Epidermal melanocyte (primary cell): ENCODE measurements at regions not wholly inside any gene's neighbourhood (a gene's known extent, or its start where the extent isn't known, plus 50 kb on each side); places are given as distances from the start of the nearest gene placed in this dataset.
A peak's percentile ranks its signal among the peaks of the same experiment; 100 is the strongest.

ENCODE experiments used
- DNase-seq: peaks from one replicate; pipeline ENCODE4 v3.0.0; 2011; ENCODE audit warnings: low spot score; ENCODE audit not compliant: insufficient read length

- no peak for DNase-seq
Measured at GRCh38 chr4:13182133-13182532, 302.0 kb downstream of the RAB28 start.

- DNase-seq = no peak
Measured at GRCh38 chr4:13181681-13182080, 302.5 kb downstream of the RAB28 start.

DNA sequence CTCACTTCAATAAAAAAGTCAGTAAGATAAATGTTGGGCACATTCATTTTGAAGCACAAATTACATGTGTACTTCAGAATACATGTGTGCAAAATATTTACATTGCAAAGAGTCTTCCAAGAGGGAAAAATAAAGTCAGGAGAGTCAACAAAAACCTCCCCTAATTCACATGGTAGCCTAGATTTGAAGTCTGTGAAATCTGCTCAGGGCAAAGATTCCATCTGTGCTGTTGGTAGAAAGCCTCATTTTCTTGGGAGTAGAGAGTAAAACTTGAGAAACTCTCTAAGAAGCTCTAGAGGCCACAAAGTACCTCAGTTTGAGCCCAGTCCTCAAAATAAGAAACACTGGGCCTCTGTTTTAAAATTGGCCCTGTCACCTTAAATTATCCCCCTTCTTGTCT lies 303.4 kb downstream of the RAB28 start:
- DNase-seq = no peak

GRCh38 chr4:13178621-13179020 lies 305.5 kb downstream of the RAB28 start:
- DNase-seq = peak; percentile 23

GRCh38 chr4:13176741-13177142 lies 307.4 kb downstream of the RAB28 start:
- DNase-seq = no peak

- DNase-seq = no peak
Measured at GRCh38 chr4:13174926-13175325, 309.2 kb downstream of the RAB28 start.

- no peak for DNase-seq
Measured at GRCh38 chr4:13174001-13174400, 310.1 kb downstream of the RAB28 start.

GRCh38 chr4:13171292-13172057 lies 312.7 kb downstream of the RAB28 start:
- DNase-seq = no peak

DNA sequence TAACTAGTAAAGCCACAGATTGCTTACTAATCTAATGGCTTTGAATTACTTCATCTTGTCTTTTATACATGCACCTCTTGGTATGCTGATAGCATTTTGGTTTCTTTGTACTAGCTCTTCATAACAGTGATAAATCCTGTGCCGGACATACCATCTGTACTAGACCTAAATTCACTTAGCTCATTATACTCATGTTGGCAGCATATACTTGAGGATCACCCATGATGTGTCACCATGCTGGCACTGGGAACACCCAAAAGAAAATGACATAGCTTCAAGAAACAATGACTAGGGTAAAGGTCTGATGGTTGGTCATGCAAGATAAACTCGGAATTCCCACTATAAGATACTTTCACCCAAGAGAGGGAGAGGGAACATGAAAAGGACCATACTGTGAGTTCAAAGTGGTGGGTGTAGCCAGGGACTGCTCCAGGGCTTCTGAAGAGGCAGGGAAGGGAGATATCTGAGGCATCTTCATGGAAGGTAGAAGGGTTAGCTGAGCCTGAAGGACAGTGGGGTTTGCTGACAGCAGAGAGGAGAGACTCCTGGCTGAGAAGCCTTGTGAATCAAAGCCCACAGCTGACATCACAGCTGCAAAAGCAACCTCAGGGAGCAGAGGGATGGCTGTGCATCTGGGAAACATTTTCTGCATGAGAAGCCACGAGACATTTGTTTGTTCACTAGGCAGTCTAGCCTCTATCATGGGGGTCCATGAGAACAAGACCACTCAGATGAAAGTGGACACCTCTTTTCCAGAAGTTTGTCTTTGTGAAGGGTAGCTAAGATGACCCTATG lies 314.2 kb downstream of the RAB28 start:
- no peak for DNase-seq

- DNase-seq = no peak
Measured at GRCh38 chr4:13168326-13168725, 315.8 kb downstream of the RAB28 start.

DNA sequence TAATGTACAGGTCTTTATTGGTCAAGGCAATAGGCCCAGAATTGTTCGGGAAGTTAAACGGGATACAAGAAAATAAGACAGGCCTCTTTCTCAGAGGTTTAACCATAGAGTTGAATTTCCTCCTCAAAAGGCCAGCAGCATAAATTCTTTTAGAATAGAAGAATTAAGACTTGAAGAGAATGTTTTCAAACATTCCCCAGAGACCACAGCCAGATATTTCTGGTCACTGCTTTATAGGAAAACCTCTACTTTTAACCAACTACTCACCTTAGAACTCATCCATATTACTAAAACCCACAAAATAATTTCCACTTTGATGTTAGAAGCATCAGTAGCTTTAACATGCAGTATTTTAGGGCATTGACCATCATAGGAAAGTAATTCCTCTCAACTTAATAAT lies 317.9 kb downstream of the RAB28 start:
- no peak for DNase-seq

DNA sequence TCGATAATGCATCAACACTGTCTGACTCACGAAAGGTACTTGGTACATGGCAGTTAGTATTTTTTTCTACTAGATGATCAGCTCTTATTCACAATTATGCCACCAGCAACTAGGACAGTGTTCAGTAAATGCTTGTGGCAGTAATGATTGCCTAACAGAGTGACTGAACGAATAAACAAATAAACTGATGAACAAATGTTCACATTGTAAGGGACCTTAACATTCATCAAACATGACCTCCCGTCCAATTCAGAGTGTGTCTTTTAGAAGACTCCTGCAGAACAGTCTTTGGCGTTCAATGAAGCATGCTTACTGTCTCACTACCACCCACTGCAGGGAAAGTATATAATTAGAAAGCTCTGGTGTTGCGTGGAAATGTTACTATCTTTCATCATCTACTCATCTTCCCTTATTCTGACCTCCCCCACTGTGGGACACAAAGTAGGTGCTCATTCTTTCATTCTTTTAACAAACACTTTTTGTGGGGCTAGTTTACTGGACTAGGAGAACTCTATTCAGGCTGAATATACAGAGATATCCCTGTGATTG lies 319.3 kb downstream of the RAB28 start:
- DNase-seq = no peak

DNA sequence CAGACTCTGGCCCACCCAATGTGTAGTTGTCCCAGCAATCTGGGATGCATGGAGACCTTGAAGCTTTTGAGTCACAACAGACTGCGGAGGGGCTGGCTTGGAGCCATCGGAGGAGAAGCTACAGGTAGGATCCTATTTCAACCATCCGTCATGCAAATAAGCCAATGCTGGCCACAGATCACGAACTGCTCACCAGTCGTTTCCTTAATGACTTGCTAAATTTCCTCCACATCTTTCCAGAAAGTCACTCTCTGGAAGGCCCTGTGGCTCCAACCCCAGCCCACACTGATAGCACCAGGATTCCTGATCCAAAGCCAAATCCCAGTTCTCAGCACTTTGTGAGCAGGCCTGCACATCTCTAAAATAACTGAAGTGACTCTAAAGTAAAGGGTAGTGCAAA lies 321.3 kb downstream of the RAB28 start:
- no peak for DNase-seq

GRCh38 chr4:13160920-13161319 lies 323.2 kb downstream of the RAB28 start:
- DNase-seq = no peak

DNA sequence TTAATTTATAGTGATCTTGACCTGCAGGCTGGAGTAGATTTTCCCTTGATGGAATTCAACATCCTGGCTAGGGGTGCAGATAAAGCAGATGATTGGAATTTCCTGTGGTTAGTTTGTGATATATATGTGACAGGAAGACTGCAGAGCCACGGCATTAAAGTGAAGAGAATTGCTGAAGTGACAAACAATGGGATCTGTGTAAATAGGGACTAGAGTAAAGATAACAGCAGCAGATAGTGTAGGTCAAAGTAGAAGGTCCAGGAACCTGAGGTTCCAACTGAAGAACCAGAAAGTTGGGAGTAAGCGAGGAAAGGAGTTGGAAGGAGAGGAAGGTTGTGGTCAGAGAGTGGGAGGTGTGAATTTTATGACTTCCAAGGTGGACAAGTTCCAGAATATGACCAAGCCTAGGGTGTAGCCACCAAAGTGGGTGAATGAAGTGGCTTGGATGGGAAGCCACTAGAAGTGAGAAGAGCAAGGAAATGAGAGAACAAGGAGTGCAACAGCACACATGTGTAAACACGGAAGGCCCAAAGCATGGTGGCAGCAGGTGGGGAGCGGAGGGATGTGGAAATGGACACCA lies 325.0 kb downstream of the RAB28 start:
- DNase-seq = no peak

DNA sequence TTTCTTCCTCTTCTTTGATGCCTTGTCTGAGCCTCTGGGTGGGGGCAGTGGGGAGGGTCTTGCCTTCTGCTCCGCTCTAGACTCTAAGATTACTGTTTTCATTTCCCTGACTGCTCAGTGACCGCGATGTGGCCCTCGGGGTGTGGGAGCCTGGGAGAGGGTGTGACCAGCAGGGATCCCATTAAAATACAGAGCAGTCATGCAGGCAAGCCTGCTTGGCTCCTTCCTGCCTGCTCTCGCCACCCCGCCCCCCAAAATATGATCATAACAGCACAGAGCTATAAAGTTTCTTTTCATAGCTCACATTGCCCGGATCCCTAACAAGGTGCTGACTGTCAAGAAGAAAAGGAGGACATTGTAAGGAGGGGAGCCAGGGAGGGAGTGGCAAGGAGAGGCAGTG lies 332.9 kb downstream of the RAB28 start:
- DNase-seq = no peak

GRCh38 chr4:13143222-13144070 lies 340.7 kb downstream of the RAB28 start:
- no peak for DNase-seq

DNA sequence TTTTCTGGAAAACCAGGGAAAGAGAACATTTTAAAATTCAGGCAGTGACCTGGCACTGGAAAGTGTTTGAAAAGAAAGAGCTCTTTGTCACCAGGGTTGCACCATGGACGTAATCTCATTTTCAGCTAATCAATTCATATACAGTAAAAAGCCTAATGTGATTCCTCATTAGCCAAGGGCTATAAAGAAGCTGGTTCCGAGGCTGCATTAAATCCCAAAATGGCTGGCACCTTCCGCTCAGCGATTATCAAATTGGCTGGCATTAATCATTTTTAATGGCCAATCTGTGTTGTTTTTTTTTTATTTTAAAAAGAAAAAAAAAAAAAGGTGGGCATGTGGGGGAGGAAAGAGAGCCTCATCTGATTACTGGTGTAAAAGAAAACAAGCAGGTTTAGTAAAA lies 341.4 kb downstream of the RAB28 start:
- DNase-seq = no peak

DNA sequence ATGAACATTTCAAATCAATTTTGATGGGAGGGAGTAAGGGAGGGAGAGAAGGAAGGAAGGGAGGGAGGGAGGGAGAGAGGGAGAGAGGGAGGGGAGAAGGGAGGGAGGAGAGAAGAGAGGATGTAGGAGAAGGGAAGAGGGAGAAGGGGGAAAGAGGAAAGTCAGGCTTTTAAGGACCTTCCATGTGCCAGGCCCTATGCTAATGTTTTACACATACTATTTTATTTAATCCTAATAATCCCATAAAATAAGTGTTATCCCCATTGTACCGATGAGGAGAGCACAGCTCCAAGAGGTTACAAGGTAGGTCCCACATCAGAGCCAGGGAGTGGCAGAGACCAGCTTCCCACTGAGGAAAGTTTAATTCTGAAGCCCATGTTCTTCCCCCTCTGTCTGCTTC lies 341.9 kb downstream of the RAB28 start:
- DNase-seq = no peak

DNA sequence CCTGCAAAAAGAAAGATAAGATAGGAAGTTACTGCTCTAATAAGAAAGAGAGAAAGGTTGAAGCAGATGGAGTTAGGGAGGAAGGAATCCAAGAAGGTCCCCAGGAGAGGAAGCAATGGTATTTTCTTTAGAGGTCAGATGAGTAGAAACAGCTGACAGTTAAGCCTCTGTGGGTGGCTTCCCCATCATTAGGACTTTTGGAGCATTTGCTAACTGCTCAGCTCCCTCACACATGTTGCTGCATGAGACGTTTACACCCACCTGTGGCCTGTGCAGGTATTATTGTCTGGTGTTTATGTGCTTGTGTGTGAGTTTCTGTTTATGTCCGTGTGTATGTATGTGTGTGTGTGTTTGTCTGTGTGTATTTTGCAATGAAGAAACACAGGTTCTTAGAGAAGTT lies 346.8 kb downstream of the RAB28 start:
- no peak for DNase-seq

DNA sequence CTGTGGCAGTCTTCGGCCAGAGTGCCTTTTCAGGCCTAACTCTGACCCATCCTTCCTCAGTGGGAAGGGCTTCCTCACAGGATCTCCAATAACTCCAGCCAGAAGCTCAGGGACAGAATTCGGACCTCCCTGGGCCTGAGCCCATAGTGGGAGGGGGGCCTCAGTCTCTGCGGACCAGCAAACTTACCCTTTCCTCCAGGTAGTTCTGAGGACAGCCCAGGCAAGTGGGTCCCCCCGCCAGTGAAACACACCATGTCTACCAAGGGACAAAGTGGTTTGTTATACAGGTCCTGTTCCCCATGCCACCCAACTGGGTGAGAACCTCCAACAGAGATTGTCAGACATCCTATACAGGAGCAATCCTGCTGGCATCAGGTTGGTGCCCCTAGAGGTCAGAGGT lies 350.4 kb downstream of the RAB28 start:
- no peak for DNase-seq
